ENCODE measurements at regions not wholly inside any gene's neighbourhood (a gene's known extent, or its start where the extent isn't known, plus 50 kb on each side); places are given as distances from the start of the nearest gene placed in this dataset.

DNA sequence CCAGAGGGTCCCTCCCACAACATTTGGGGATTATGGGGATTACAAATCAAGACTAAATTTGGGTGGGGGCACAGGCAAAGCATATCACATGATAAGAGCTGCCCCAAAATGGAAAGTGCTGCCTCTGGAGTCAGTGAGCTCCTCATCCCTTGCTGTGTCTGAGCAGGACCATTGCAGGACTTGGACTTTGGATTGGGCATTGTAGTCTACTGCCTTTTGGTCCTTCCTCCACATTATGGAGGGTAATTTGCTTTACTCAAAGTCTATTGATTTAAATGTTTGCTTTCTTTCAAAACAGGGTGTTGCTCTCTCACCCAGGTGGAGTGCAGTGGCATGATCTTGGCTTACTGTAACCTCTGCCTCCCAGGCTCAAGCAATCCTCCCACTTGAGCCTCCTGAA is 106.8 kb upstream of the LDAH start:
- H3K36me3 Mint-ChIP-seq (ENCODE audit: low read depth): peaks cover 5% of the 10 kb centered on the region
- H3K4me1 Mint-ChIP-seq: peaks cover 31% of the 10 kb centered on the region
- TF ChIP-seq, protein P1, sequence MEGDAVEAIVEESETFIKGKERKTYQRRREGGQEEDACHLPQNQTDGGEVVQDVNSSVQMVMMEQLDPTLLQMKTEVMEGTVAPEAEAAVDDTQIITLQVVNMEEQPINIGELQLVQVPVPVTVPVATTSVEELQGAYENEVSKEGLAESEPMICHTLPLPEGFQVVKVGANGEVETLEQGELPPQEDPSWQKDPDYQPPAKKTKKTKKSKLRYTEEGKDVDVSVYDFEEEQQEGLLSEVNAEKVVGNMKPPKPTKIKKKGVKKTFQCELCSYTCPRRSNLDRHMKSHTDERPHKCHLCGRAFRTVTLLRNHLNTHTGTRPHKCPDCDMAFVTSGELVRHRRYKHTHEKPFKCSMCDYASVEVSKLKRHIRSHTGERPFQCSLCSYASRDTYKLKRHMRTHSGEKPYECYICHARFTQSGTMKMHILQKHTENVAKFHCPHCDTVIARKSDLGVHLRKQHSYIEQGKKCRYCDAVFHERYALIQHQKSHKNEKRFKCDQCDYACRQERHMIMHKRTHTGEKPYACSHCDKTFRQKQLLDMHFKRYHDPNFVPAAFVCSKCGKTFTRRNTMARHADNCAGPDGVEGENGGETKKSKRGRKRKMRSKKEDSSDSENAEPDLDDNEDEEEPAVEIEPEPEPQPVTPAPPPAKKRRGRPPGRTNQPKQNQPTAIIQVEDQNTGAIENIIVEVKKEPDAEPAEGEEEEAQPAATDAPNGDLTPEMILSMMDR (IDR thresholded peaks at IDR 0.05; ENCODE audit: unreplicated experiment in 3 of 3): no peak
- no peak overlapping the region for H3K27ac Mint-ChIP-seq
- peaks cover 18% of the 10 kb centered on the region for H3K27me3 Mint-ChIP-seq (ENCODE audit: low read depth)
- H3K4me3 Mint-ChIP-seq: no peak overlapping the region
- peaks cover 28% of the 10 kb centered on the region for H3K9me3 Mint-ChIP-seq

DNA sequence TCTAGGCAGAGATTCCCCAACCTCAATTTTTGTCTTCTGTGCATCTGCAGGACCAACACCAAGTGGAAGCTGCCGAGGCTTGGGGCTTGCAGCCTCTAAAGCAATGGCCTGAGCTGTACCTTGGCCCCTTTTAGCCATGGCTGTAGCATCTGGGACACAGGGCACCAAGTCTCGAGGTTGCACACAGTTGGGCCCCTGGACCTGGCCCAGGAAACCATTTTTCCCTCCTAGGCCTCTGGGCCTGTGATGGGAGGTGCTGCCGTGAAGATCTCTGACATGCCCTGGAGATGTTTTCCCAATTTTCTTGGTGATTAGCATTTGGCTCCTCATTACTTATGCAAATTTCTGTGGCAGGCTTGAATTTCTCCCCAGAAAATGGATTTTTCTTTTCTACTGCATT is 105.7 kb upstream of the LDAH start:
- H3K4me3 Mint-ChIP-seq: no peak overlapping the region
- peaks cover 30% of the 10 kb centered on the region for H3K9me3 Mint-ChIP-seq
- TF ChIP-seq, protein P1 (IDR thresholded peaks at IDR 0.05; ENCODE audit: unreplicated experiment in 3 of 3): no peak
- H3K27me3 Mint-ChIP-seq (ENCODE audit: low read depth): peaks cover 18% of the 10 kb centered on the region
- peaks cover 21% of the 10 kb centered on the region for H3K4me1 Mint-ChIP-seq
- peaks cover 5% of the 10 kb centered on the region for H3K36me3 Mint-ChIP-seq (ENCODE audit: low read depth)
- no peak overlapping the region for H3K27ac Mint-ChIP-seq

DNA sequence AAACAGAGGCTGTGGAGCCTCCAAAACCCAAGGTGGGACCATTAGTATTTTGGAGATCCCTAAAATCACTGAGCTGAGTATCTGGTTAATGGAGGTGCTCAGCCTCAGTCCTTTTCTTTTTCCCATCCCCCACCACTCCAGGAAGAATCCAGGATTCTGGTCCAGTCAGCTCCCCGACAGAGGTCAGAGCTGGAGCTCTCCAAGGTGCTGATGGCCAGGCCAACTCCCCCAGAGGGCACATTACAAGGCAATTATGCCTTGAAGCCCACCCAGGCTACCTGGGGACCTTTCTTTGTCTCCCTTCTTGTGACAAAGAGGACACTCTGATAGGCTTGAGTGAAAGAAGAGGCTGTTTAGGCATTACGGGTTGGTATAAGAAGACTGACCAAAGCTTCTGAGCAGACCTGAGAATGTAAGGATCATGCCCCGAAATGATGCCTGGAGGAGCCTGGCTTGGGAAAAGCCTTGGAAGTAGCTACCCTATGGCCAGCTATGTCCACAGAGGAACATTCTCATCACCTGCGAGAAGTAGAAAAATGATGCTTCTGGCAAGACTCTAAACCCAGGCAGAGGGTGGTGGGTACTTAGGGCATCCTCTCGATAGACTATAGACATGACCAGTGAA is 102.5 kb upstream of the LDAH start:
- Mint-ChIP-seq H3K27ac (no peak overlapping the region), H3K9me3 (peaks cover 25% of the 10 kb centered on the region), H3K36me3 (ENCODE audit: low read depth) (peaks cover 5% of the 10 kb centered on the region), H3K4me1 (no peaks in the 10 kb centered on the region), H3K4me3 (no peak overlapping the region), H3K27me3 (ENCODE audit: low read depth) (peaks cover 14% of the 10 kb centered on the region)
- TF ChIP-seq, protein P1 (IDR thresholded peaks at IDR 0.05; ENCODE audit: unreplicated experiment in 3 of 3): no peak

DNA sequence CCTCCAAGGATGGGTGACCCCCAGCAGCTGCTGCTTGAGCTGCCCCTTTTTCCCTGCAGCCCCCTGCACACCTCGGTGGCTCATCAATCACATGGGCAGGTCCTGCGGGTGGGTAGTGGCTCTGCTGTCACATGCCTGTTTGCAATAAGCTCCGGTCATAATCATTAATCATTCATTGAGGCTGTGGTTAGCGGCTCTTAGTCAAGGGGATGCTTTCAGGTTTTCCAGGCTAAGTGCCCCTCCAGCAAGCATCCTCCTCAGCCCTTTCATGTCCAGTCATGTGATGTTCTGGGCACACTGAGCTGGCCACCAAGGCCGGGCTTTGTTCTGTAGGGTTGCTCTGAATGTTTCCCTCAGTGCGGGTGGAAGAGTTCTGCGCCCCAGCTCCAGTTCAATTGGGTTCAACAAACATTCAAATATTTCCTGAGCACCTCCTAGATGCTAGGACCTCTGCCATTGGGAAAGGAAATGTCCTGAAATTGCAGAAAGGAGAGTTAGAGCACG is 96.4 kb upstream of the LDAH start:
- peaks cover 25% of the 10 kb centered on the region for H3K27me3 Mint-ChIP-seq (ENCODE audit: low read depth)
- H3K4me1 Mint-ChIP-seq: peaks cover 26% of the 10 kb centered on the region
- no peak overlapping the region for H3K27ac Mint-ChIP-seq
- H3K36me3 Mint-ChIP-seq (ENCODE audit: low read depth): no peaks in the 10 kb centered on the region
- peaks cover under 1% of the 10 kb centered on the region for H3K9me3 Mint-ChIP-seq
- TF ChIP-seq, protein P1 (IDR thresholded peaks at IDR 0.05; ENCODE audit: unreplicated experiment in 3 of 3): no peak
- no peak overlapping the region for H3K4me3 Mint-ChIP-seq

DNA sequence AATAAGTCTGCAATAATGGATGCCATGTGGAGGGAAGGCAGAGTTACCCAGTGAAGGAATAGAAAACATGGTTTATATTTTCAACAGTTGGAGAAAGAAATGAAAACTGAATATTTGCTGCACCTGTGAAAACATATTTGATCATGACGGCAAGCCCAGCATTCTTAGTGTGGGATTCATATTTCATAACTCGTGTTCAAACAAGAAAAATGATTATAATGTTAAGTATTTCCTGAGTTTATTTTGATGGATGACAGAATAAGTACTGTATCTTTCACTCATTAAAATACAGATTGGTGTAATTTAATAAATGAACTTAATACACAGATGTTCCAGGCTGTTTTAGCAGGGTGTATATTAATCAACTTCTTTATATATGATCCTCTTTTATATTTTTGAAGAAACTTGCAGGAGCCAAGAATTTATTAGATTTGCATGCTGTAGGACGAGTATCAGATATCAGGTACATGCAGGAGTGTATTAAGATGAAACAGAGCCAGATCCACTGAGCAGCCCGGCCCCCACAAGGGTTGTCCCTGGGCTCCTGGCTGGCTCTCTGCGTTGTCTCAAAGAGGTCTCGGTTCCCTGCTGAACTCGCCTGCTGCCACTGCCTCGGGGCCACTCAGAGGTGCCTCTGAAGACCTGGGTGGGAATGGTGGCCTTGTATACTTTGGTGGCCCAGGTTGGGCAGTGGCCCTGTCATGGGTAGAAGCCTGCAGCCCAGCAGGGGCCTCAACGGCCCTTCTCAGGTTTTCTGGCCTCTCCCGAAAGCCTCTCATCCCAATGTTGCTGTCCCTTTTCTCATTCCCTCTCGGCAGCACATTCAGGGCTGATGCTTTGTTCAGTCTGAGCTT is 95.0 kb upstream of the LDAH start:
- Mint-ChIP-seq H3K4me3 (no peak overlapping the region), H3K4me1 (peaks cover 26% of the 10 kb centered on the region), H3K27me3 (ENCODE audit: low read depth) (peaks cover 36% of the 10 kb centered on the region), H3K27ac (peak overlapping the region in 2 of 3 experiments; percentile 12 to 50), H3K36me3 (ENCODE audit: low read depth) (no peaks in the 10 kb centered on the region), H3K9me3 (no peaks in the 10 kb centered on the region)
- TF ChIP-seq, protein P1 (IDR thresholded peaks at IDR 0.05; ENCODE audit: unreplicated experiment in 3 of 3): no peak

Measured in nephron (organoid).